IPS-18a (cell line): ENCODE measurements at regions not wholly inside any gene's neighbourhood (a gene's known extent, or its start where the extent isn't known, plus 50 kb on each side); places are given as distances from the start of the nearest gene placed in this dataset.

Experiments
- H3K27ac ChIP-seq: one replicate; pipeline ENCODE4 v1.5.1; 2013; ENCODE audit warnings: low read length
- H3K27me3 ChIP-seq: one replicate; pipeline ENCODE4 v1.6.1; 2013; ENCODE audit warnings: mild to moderate bottlenecking, low read length; ENCODE audit not compliant: control insufficient read depth, insufficient read depth
- H3K36me3 ChIP-seq: one replicate; pipeline ENCODE4 v1.6.1; 2013; ENCODE audit warnings: low read depth, low read length; ENCODE audit not compliant: control insufficient read depth
- H3K4me1 ChIP-seq: one replicate; pipeline ENCODE4 v1.6.1; 2013; ENCODE audit warnings: low read depth, low read length; ENCODE audit not compliant: control insufficient read depth
- H3K4me3 ChIP-seq: one replicate; pipeline ENCODE4 v1.5.1; 2013; ENCODE audit warnings: low read length
- H3K9ac ChIP-seq: one replicate; pipeline ENCODE4 v1.6.1; 2013; ENCODE audit warnings: mild to moderate bottlenecking, low read length, moderate library complexity
- H3K9me3 ChIP-seq: one replicate; pipeline ENCODE4 v1.6.1; 2013; ENCODE audit warnings: low read depth, low read length; ENCODE audit not compliant: control insufficient read depth

DNA sequence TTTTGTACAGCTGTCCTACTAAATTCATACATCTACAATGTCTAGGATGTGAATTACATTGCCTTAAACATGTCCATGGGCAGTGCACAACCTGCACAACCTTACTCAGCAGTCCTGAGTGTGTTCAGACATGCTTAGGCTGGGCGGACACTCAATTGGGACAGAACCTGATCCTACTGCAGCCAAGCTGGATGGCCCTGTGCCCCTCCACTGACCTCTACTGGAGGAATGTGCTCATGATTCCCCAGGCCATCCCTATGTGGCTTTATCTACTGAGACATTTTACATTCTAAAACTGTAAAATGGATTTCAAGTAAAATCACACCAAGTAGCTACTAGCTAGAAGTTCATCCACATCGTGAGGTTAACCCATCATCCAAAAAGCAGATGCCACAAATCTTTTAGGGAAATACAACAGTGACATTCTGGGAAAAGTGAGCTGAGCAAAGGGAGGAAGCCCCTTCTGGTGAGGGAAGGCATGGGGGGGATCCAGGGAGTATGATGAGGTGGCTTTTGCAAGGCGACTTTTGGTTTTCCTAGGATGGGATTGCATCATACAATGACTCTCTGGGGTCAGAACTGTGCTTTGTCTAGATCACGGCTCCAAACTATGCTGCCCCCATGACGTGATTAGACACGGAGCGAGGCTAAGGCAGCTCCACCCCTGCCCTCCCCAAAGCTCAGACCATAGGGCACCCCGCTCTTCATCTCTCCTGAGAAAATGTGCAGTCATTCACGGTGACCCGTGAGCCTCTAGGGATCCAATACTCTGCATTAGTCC lies 911.7 kb upstream of the TMEM132C start:
- no peak overlapping the region for H3K4me3 ChIP-seq
- no peak overlapping the region for H3K27ac ChIP-seq
- no peak overlapping the region for H3K9ac ChIP-seq

DNA sequence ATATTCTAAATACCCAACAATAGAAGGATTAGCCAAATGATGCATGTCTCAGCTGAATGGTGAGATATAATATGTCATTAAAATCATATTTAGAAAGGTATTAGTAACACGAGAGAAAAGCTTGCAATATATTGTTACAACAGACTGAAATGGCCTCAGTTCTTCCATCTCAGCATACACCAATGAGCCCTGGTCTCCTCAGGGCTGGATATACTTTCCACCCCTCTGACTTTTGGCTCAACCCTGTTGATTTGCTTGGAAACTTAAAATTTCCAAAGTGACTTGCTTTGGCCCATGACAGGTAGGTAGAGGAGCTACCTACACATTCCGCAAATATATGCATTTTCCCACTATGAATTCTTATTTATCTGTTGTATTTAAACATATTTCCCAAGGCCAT lies 908.1 kb upstream of the TMEM132C start:
- no peak overlapping the region for H3K27ac ChIP-seq
- H3K27me3 ChIP-seq = no peaks in the 10 kb centered on the region
- no peaks in the 10 kb centered on the region for H3K4me1 ChIP-seq
- H3K36me3 ChIP-seq = no peaks in the 10 kb centered on the region
- H3K4me3 ChIP-seq = no peak overlapping the region
- peaks cover 9% of the 10 kb centered on the region for H3K9me3 ChIP-seq
- H3K9ac ChIP-seq = no peak overlapping the region

More for the DNA sequence above, 911.7 kb upstream of the TMEM132C start:
- H3K36me3 ChIP-seq = no peaks in the 10 kb centered on the region
- H3K4me1 ChIP-seq = no peaks in the 10 kb centered on the region
- peaks cover 19% of the 10 kb centered on the region for H3K9me3 ChIP-seq
- H3K27me3 ChIP-seq = no peaks in the 10 kb centered on the region

DNA sequence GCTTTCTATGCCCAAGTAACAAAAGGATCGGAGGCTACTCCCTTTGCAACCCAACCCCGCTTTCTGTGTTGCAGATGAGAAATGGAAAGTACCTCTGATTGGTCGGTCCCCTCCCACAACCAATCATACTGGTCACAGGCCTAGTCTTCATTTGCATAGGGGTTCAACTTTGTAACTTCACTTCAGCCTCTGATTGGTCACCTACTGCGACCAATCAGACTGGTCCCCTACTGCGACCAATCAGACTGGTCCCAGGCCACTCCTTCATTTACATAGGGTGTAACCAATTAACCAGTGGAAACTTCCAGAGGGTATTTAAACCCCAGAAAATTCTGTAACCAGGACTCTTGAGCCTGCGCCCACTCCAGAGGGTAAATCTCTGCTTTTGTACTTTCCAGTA lies 906.4 kb upstream of the TMEM132C start:
- Histone ChIP-seq H3K27ac (no peak overlapping the region), H3K36me3 (no peaks in the 10 kb centered on the region), H3K4me1 (no peaks in the 10 kb centered on the region)

DNA sequence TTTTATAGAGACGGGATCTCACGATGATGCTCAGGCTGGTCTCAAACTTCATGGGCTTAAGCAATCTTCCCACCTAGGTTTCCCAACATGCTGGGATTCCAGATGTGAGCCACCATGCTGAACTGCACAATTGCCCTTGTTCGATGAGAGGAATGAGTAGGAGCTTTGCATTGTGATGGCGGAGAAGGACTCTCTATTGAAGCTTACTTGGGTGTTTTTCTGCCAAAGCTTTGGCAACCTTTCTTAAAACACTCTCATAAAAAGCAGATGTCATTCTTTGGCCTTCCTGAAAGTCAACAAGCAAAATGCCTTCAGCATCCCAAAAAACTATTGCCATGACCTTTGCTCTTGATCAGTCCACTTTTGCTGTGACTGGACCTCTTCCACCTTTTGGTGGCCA lies 904.8 kb upstream of the TMEM132C start:
- Histone ChIP-seq H3K27me3 (no peaks in the 10 kb centered on the region), H3K9me3 (peaks cover 7% of the 10 kb centered on the region), H3K27ac (no peak overlapping the region), H3K36me3 (no peaks in the 10 kb centered on the region), H3K9ac (no peak overlapping the region), H3K4me1 (no peaks in the 10 kb centered on the region), H3K4me3 (no peak overlapping the region)

More for the DNA sequence above, 906.4 kb upstream of the TMEM132C start:
- H3K27me3 ChIP-seq = no peaks in the 10 kb centered on the region
- no peak overlapping the region for H3K4me3 ChIP-seq
- H3K9ac ChIP-seq = no peak overlapping the region
- peaks cover 11% of the 10 kb centered on the region for H3K9me3 ChIP-seq

DNA sequence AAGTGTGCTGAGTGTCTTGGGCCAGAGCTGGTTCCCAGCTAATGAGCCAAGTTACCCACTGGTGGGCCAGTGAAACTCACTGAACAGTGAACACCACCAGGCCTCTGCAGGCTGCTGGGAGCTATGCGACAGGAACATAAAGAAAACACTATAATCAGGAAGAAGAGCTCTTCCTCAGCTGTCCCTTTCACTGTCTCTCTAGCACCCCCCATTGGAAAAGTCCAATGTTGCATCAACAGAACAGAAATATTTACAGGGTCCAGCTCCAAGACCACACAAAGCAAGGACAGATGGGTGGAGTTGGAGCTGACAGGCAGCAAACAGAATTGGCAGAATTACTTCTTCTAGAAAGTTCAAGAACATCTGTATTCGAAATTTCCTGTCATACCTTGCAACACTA lies 903.6 kb upstream of the TMEM132C start:
- Histone ChIP-seq H3K27me3 (no peaks in the 10 kb centered on the region), H3K4me1 (no peaks in the 10 kb centered on the region), H3K27ac (no peak overlapping the region), H3K4me3 (no peak overlapping the region), H3K36me3 (no peaks in the 10 kb centered on the region), H3K9me3 (peaks cover 7% of the 10 kb centered on the region), H3K9ac (no peak overlapping the region)

DNA sequence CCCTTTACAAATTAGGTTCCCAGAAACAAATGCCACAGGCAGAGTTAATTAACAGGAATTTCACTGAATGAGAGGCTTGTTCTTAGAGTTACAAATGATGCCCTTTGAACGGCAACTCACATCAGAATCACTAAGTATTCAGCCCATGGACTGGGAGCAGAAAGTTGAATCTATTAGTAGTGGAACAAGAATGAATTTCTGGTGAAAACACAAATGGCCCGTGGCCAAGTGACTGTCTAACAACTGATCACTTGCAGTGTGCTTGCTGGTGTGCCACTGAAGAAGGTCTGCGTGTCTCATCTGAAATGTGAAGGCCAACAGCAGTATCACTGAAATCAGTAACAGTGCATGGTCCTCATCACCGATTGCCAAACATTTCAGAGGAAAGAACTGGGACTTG lies 893.4 kb upstream of the TMEM132C start:
- no peak overlapping the region for H3K27ac ChIP-seq

DNA sequence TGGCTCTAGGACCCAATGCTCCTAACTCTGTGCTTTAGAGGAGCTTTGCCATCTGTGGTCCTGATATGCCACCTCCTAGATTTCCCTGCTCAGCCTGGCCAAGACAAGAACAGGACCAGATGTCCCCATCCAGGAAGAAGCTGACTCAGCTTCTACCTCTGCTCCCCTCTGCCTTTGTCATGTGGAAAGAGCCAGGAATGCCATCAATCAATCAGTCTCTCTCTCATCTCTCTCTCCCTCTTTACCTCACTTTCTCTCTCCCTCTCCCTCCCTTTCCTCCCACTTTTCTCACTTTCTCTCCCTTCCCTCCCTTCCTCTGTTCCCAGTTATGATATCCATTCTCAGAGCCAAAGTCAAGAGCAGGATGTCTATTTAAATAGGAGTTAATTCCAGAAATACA lies 892.5 kb upstream of the TMEM132C start:
- Histone ChIP-seq H3K9me3 (peaks cover 4% of the 10 kb centered on the region), H3K27ac (no peak overlapping the region), H3K4me3 (no peak overlapping the region), H3K4me1 (no peaks in the 10 kb centered on the region), H3K9ac (no peak overlapping the region), H3K27me3 (no peaks in the 10 kb centered on the region), H3K36me3 (no peaks in the 10 kb centered on the region)

More for the DNA sequence above, 893.4 kb upstream of the TMEM132C start:
- Histone ChIP-seq H3K27me3 (no peaks in the 10 kb centered on the region), H3K9ac (no peak overlapping the region), H3K36me3 (no peaks in the 10 kb centered on the region), H3K4me1 (no peaks in the 10 kb centered on the region), H3K4me3 (no peak overlapping the region), H3K9me3 (peaks cover 10% of the 10 kb centered on the region)

DNA sequence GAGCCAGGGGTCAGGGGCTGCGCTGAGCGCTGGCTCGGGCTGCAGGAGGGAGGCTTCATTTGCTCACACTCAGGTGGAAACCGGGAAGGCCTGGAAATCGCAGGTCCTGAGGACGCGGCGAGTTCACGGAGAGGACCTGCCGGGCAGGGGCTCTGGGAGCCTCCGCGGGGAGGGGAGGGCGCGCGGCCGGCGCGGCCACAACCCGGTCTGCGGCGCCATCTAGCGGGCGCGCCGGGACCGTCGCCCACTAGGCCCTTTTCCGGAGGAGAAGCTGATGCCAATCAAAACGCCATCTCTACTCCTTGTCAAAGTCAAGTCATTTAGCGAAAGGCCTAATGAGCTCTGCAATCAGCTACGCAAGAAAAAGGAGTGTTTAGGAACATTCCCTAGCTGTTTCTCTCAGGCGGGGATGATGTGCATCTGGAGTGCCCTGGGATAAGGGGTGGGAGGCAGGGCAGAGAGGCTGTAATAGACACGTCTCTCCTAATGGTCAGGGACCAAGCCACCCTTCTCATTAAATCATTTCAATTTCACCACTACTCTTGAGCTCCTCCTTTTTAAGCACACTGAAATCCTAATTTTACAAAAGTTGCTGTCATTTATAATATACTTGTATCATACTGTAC lies 885.8 kb upstream of the TMEM132C start:
- Histone ChIP-seq H3K9ac (no peak overlapping the region), H3K4me1 (no peaks in the 10 kb centered on the region), H3K36me3 (no peaks in the 10 kb centered on the region), H3K27ac (no peak overlapping the region), H3K9me3 (no peaks in the 10 kb centered on the region), H3K27me3 (no peaks in the 10 kb centered on the region), H3K4me3 (no peak overlapping the region)

DNA sequence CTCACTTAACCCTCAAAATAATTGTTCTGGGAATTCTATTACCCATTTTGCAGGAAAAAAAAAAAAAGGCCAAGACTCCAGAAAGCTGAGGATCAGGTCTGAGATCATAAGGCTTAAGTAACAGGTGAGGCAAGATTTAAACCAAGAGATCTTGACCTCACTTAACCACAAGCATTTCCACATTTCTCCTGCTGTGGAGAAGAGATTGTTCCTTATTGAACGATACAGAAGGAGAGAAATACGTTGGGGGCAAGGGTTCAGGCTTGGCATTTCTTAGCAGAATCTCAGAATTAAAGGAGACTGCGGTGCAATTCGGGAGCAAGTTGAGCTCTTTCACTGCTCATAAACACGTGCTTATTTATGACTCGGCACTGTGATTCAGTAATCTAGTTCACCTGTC lies 885.3 kb upstream of the TMEM132C start:
- no peaks in the 10 kb centered on the region for H3K36me3 ChIP-seq
- H3K27me3 ChIP-seq = no peaks in the 10 kb centered on the region
- no peak overlapping the region for H3K9ac ChIP-seq
- H3K4me1 ChIP-seq = no peaks in the 10 kb centered on the region
- no peak overlapping the region for H3K27ac ChIP-seq
- H3K9me3 ChIP-seq = no peaks in the 10 kb centered on the region
- H3K4me3 ChIP-seq = no peak overlapping the region

DNA sequence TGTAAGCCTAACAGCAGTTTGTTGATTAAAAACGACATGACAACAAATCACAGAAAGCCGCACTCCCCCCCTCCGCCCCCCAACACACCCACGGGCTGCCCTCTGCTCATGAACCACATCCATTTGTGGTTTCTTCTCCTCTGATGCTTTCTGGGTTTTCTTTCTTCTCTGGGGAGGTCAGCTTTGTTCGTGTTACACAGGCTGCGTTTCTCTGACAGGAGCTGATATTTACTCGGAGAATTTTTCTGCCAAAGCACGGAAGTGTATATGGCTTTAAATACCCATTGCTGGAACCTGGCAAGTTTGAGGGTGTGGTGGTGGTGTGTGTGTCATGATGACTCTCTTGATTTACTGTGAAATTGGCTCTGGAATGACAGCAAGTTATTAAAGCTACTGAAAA lies 883.7 kb upstream of the TMEM132C start:
- Histone ChIP-seq H3K27ac (no peak overlapping the region), H3K36me3 (no peaks in the 10 kb centered on the region), H3K9ac (no peak overlapping the region)

DNA sequence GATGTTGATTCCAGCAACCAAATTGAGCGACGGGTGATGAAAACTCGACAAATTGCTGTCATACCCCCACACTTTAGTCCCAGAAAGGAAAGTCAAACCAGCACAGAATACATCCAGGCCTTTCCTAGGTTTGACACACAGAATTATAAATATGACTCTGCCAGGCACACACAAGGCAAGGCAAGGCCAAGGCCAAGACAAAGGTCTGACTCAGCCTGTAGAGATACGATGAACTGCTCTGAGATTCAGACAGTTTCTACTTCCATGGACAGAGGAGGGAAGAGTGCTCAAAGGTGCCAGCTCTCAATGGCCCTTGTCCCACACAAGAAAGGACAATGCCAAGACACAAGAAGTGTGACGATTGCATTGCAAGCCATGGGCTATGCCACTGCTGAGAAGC lies 880.2 kb upstream of the TMEM132C start:
- Histone ChIP-seq H3K4me3 (no peak overlapping the region), H3K9ac (no peak overlapping the region), H3K27me3 (no peaks in the 10 kb centered on the region), H3K9me3 (peaks cover 9% of the 10 kb centered on the region), H3K36me3 (no peaks in the 10 kb centered on the region), H3K4me1 (no peaks in the 10 kb centered on the region), H3K27ac (no peak overlapping the region)

More for the DNA sequence above, 883.7 kb upstream of the TMEM132C start:
- Histone ChIP-seq H3K9me3 (no peaks in the 10 kb centered on the region), H3K4me3 (no peak overlapping the region), H3K4me1 (no peaks in the 10 kb centered on the region), H3K27me3 (no peaks in the 10 kb centered on the region)

DNA sequence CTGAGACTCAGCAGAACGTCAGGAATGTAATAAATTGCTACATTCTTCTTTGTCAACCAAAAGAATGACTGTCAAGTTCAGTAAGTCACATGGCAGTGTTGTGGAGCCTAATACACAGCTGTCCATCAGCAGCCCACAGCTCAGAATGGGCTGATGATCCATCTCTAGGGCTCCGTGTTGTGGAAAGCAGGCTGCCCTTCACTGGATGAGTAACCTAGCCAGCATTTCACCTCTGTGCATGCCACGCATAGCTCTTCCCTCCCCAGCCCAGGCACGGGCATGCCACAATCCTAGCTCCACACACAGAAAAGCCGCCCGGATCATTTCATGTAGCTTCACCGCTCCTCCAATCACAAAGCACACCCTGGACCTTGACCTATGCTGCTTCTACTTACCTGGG lies 878.0 kb upstream of the TMEM132C start:
- no peaks in the 10 kb centered on the region for H3K36me3 ChIP-seq
- no peak overlapping the region for H3K9ac ChIP-seq
- H3K27me3 ChIP-seq = no peaks in the 10 kb centered on the region
- H3K4me3 ChIP-seq = no peak overlapping the region
- H3K9me3 ChIP-seq = peaks cover 17% of the 10 kb centered on the region
- no peak overlapping the region for H3K27ac ChIP-seq
- no peaks in the 10 kb centered on the region for H3K4me1 ChIP-seq
